Spleen (tissue), 11 donors: ENCODE measurements at regions not wholly inside any gene's neighbourhood (a gene's known extent, or its start where the extent isn't known, plus 50 kb on each side); places are given as distances from the start of the nearest gene placed in this dataset.
A peak's percentile ranks its signal among the peaks of the same experiment; 100 is the strongest.

Experiments
- DNase-seq: peaks from one replicate; pipeline ENCODE4 v3.0.0-alpha.2; 2020
- H3K27ac ChIP-seq, 8 donors: fragments of 200-600 bp; sonication (generic) in 7 of 8; 1 replicate in 4 of 8; 2 replicates in 4 of 8; pipeline versions ENCODE4 v1.5.0 to v1.8.0; 2016 to 2021; ENCODE audit warnings: inconsistent platforms in 4 of 8, mild to moderate bottlenecking in 4 of 8, moderate library complexity in 1 of 8
- H3K27me3 ChIP-seq, 7 donors: fragments of 200-600 bp; sonication (generic) in 6 of 7; replicated peaks in 1 of 7; 1 replicate in 4 of 7; 2 replicates in 3 of 7; pipeline versions ENCODE4 v1.5.0 to v1.8.0; 2016 to 2021; ENCODE audit warnings: inconsistent platforms in 3 of 7, mild to moderate bottlenecking in 1 of 7
- H3K36me3 ChIP-seq, 6 donors: fragments of 200-600 bp; sonication (generic) in 5 of 6; 1 replicate in 4 of 6; 2 replicates in 2 of 6; pipeline versions ENCODE4 v1.5.0 to v1.8.0; 2016 to 2021; ENCODE audit warnings: inconsistent platforms in 2 of 6
- H3K4me1 ChIP-seq, 6 donors: fragments of 200-600 bp; sonication (generic) in 5 of 6; 1 replicate in 3 of 6; 2 replicates in 3 of 6; pipeline versions ENCODE4 v1.5.0 to v1.8.0; 2016 to 2021; ENCODE audit warnings: inconsistent platforms in 3 of 6
- H3K4me3 ChIP-seq, 8 donors: fragments of 200-600 bp; sonication (generic) in 7 of 8; 1 replicate in 4 of 8; 2 replicates in 4 of 8; pipeline versions ENCODE4 v1.5.0 to v1.8.0; 2016 to 2021; ENCODE audit warnings: inconsistent platforms in 4 of 8, mild to moderate bottlenecking in 4 of 8, moderate library complexity in 2 of 8
- H3K9me3 ChIP-seq, 8 donors: fragments of 200-600 bp; sonication (generic) in 7 of 8; 1 replicate in 4 of 8; 2 replicates in 4 of 8; pipeline versions ENCODE4 v1.5.0 to v1.8.0; 2016 to 2021; ENCODE audit warnings: inconsistent platforms in 4 of 8
- POLR2A ChIP-seq, 3 donors: fragments of 450-650 bp; IDR thresholded peaks; one replicate each; pipeline ENCODE4 v1.5.1; 2017; ENCODE audit warnings: antibody characterized with exemption in 3 of 3, mild to moderate bottlenecking in 1 of 3
- POLR2AphosphoS5 ChIP-seq, 3 donors: sonication (generic); formaldehyde crosslinking; IDR thresholded peaks; one replicate each; pipeline ENCODE4 v1.5.1; 2017; ENCODE audit warnings: antibody characterized with exemption in 3 of 3
- WGBS, 5 donors: extraction: QIAGEN DNeasy Blood & Tissue Kit in 3 of 5; methylation state at CpG; one replicate each; pipeline versions ENCODE4 v1.1.5 to v1.1.7; 2013 to 2018; 5-methylcytosine and 5-hydroxymethylcytosine counted together
- intact Hi-C: fragments of 100-400 bp; cut with DNase I; formaldehyde crosslinking; loops from one replicate; pipeline ENCODE4 v1.15.0; 2023; ENCODE audit warnings: low total_unique reads
- TF ChIP-seq, protein P1 (sequence below), 11 experiments: fragments of 200-600 bp in 7 of 11; fragments of 450-650 bp in 4 of 11; sonication (generic) in 4 of 11; IDR thresholded peaks in 8 of 11; conservative IDR thresholded peaks in 3 of 11; 1 replicate in 7 of 11; 2 replicates in 4 of 11; pipeline versions ENCODE4 v1.4.0 to v1.8.0; 2016 to 2021; ENCODE audit warnings: antibody characterized with exemption in 11 of 11, inconsistent platforms in 4 of 11, mild to moderate bottlenecking in 1 of 11
- donor health status: healthy with polysubstance abuse.
- donor health status: DM: no; HTN: no; CAD: no; lungs with moderate emphysema.
- donor health status: DM: no; HTN: no; CAD: no.
- donor health status: Bipolar disorder and iron deficiency.
- donor health status: healthy.
- donor health status: DM: no; HTN: no; CAD: no.
- donor health status: DM: yes; HTN: yes; CAD: no.

DNA sequence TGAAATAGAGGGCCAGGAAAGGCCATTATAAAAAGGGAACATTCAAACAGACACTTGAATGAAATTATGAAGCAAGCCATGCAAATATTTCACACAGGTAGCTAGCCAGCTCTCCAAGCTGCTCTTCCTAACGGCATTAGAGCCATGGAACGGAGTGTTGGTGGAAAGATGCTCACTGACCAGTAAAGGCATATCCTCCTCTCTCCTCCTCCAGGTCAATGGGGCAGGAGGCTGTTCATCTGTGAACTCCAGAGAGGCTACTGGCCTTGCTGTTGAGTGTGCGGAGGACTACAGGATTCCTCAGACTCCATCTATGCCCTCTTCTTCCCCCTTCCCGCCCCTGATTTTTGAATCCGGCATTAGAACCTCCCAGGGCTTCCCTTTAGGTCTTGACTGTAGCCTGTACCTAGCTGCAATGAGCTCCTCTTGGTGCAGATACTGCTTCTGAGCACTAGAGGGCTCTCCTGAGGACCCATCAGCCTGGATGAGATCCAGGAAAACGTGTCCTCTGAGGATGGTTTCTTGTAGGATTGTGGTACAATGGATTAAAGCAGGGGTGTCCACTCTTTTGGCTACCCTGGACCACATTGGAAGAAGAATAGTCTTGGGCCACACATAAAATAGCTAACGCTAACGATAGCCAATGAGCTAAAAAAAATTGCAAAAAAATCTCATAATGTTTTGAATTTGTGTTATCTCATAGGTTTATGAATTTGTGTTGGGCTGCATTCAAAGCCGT is 162.2 kb downstream of the SREK1 start:
- intact Hi-C loops: loop anchor here (5.0 kb wide), 1 partner anchor 451 kb away; no protein-coding TSS in a partner anchor
- Histone ChIP-seq H3K4me1 (peaks cover 0 to 19% (median 12%) of the 10 kb centered on the region in 6 donors), H3K27ac (no peak overlapping the region), H3K36me3 (no peaks in the 10 kb centered on the region), H3K9me3 (peaks cover 0 to 4% (median 0%) of the 10 kb centered on the region in 8 donors), H3K27me3 (peaks cover 0 to 20% (median 0%) of the 10 kb centered on the region in 7 donors), H3K4me3 (no peak overlapping the region)
- TF ChIP-seq, protein P1, sequence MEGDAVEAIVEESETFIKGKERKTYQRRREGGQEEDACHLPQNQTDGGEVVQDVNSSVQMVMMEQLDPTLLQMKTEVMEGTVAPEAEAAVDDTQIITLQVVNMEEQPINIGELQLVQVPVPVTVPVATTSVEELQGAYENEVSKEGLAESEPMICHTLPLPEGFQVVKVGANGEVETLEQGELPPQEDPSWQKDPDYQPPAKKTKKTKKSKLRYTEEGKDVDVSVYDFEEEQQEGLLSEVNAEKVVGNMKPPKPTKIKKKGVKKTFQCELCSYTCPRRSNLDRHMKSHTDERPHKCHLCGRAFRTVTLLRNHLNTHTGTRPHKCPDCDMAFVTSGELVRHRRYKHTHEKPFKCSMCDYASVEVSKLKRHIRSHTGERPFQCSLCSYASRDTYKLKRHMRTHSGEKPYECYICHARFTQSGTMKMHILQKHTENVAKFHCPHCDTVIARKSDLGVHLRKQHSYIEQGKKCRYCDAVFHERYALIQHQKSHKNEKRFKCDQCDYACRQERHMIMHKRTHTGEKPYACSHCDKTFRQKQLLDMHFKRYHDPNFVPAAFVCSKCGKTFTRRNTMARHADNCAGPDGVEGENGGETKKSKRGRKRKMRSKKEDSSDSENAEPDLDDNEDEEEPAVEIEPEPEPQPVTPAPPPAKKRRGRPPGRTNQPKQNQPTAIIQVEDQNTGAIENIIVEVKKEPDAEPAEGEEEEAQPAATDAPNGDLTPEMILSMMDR (IDR thresholded peaks at IDR 0.05 in 8 of 11, conservative IDR thresholded peaks at IDR 0.05 in 3 of 11): peak in 10 of 11 experiments; percentile 29 to 87 (median 68)
- TF ChIP-seq POLR2A (IDR thresholded peaks at IDR 0.05) (no peak), POLR2AphosphoS5 (IDR thresholded peaks at IDR 0.05) (peak in 1 of 3 donors; percentile 30)
- WGBS, 5 donors: 29 to 40% (median 31%) methylated on average over 9 of the region's 9 CpGs
- DNase-seq: no peak

DNA sequence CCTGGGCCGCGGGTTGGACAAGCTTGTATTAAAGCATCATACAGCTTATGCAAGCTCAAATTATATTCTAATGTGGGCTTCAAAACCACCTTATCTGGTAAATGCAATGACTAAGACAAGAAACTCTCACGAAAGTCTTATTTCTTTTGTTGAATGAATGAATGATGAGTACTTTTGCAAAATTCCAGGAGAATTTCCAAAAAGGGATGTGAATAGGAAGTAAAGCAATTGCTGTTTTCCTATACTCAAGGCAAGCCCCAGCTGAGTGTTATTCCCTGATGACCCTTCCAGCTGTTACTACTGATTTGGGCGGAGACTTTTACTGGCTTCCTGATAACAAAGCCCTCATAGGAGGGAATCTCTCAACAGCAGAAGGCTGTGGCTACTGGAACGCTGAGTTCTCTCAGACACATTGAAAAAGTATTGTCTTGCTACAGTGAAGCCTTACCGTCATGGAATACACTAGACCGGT is 162.8 kb downstream of the SREK1 start:
- H3K4me3 ChIP-seq: no peak overlapping the region
- H3K9me3 ChIP-seq: peaks cover 0 to 5% (median 0%) of the 10 kb centered on the region in 8 donors
- no peak overlapping the region for H3K27ac ChIP-seq
- DNase-seq: no peak
- 51 to 65% (median 56%) methylated on average over 7 of the region's 7 CpGs for WGBS, 5 donors
- TF ChIP-seq POLR2AphosphoS5 (IDR thresholded peaks at IDR 0.05) (no peak), POLR2A (IDR thresholded peaks at IDR 0.05) (no peak)
- TF ChIP-seq, protein P1 (IDR thresholded peaks at IDR 0.05 in 8 of 11, conservative IDR thresholded peaks at IDR 0.05 in 3 of 11): no peak
- peaks cover 0 to 20% (median 0%) of the 10 kb centered on the region in 7 donors for H3K27me3 ChIP-seq
- no peaks in the 10 kb centered on the region for H3K36me3 ChIP-seq
- intact Hi-C loops: loop anchor here (5.0 kb wide), 1 partner anchor 450 kb away; no protein-coding TSS in a partner anchor
- peaks cover 0 to 19% (median 12%) of the 10 kb centered on the region in 6 donors for H3K4me1 ChIP-seq

DNA sequence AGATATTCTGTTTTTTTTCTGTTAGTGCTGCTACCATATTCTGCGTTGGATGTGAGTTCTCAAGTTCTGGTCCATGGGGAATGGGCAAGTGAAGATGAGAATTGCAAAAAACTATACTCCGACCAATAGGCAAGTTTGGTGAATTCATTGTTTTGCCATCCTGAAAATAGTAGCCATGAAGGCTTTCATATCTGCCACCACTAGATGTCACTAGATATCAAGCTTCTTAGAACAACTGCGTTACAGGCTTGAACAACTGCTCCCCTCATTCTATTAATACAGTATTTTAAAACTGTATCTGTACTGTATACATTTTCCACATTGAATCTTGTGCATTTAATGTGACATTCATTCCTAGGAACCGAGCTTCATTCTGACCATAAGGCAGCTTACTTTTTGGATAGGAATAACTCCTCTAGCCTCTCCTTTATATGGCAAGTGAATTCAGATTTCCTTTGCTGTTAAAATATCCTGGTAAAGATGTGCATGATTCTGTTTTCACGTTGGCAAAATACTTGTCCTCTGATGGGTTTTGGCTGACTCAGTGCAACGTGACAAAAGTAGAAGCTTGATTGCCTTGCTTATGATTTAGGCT is 163.6 kb downstream of the SREK1 start:
- peaks cover 0 to 5% (median 0%) of the 10 kb centered on the region in 8 donors for H3K9me3 ChIP-seq
- no peak overlapping the region for H3K27ac ChIP-seq
- no peaks in the 10 kb centered on the region for H3K36me3 ChIP-seq
- DNase-seq: no peak
- peaks cover 0 to 19% (median 12%) of the 10 kb centered on the region in 6 donors for H3K4me1 ChIP-seq
- H3K4me3 ChIP-seq: no peak overlapping the region
- TF ChIP-seq, protein P1 (IDR thresholded peaks at IDR 0.05 in 8 of 11, conservative IDR thresholded peaks at IDR 0.05 in 3 of 11): peak; percentile 37 to 90 (median 79)
- no peak for TF ChIP-seq POLR2AphosphoS5 (IDR thresholded peaks at IDR 0.05)
- WGBS, 5 donors: 13 to 22% (median 14%) methylated on average over 6 of the region's 6 CpGs
- H3K27me3 ChIP-seq: peaks cover 0 to 13% (median 0%) of the 10 kb centered on the region in 7 donors
- intact Hi-C loops: loop anchor here (5.0 kb wide), 1 partner anchor 450 kb away; no protein-coding TSS in a partner anchor

DNA sequence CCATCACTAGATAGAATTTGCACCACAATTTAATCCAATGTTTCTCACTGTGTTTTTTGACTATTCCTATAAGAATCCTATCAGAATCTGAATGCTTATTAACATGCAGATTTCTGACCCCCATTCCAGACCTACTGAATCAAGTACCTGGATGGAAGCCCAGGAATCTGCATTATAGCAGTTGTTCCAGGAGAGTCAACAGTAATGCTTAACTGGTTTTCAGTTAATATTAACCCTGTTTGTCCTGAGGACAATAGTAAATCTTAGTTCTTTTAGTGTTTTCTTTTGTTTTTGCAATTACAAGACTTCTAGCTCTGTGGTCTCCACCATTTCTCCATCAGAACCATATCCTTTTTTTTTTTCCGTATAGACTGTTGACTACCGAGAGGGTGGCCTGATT is 168.2 kb downstream of the SREK1 start:
- Histone ChIP-seq H3K36me3 (no peaks in the 10 kb centered on the region), H3K4me1 (peaks cover 0 to 7% (median 2%) of the 10 kb centered on the region in 6 donors), H3K27me3 (no peaks in the 10 kb centered on the region), H3K9me3 (peaks cover 0 to 18% (median 14%) of the 10 kb centered on the region in 8 donors), H3K4me3 (no peak overlapping the region), H3K27ac (no peak overlapping the region)
- no peak for TF ChIP-seq POLR2AphosphoS5 (IDR thresholded peaks at IDR 0.05)
- TF ChIP-seq, protein P1 (IDR thresholded peaks at IDR 0.05 in 8 of 11, conservative IDR thresholded peaks at IDR 0.05 in 3 of 11): no peak
- TF ChIP-seq POLR2A (IDR thresholded peaks at IDR 0.05): no peak
- 52 to 92% (median 88%) methylated on average over 2 of the region's 2 CpGs for WGBS, 5 donors
- intact Hi-C loops: no loop called here
- no peak for DNase-seq
